ENCODE measurements at regions not wholly inside any gene's neighbourhood (a gene's known extent, or its start where the extent isn't known, plus 50 kb on each side); places are given as distances from the start of the nearest gene placed in this dataset.

DNA sequence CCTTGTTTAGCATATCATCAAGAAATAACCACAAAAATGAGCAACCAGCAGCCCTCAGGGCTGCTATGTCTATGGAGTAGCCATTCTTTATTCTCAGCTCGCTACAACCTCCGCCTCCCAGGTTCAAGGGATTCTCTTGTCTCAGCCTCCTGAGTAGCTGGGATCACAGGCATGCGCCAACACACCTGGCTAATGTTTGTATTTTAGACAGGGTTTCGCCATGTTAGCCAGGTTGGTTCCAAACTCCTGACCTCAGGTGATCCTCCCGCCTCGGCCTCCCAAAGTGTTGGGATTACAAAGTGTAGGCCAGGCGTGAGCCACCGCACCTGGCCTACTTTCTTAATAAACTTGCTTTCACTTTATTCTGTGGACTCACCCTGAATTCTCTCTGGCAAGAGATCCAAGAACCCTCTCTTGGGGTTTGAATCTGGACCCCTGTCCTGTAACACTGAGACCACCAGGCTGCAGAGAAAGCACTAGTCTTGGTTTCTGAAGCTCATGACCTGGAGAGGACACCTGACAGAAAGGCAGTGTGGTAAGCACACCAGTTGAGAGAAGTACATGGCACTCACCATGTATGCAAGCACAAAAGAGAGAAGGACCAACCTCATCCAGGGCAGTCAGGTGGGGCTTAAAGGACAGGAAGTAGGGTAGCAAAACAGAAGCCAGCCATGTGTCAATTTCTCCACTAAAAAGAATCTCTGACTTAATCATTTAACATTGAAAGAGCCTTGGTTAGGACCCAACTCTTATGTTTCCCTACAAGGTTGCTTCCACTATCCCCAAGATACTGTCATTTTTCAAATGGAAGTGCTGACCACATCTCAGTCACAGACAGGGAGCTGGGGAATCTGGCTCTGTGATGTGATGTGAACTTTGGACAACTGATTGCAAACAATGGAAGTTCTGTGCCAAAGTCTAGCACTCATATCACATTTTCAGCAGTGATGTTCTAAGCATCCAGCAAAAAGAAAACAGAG, 97.4 kb upstream of the DST start:
- TF ChIP-seq, protein P1, sequence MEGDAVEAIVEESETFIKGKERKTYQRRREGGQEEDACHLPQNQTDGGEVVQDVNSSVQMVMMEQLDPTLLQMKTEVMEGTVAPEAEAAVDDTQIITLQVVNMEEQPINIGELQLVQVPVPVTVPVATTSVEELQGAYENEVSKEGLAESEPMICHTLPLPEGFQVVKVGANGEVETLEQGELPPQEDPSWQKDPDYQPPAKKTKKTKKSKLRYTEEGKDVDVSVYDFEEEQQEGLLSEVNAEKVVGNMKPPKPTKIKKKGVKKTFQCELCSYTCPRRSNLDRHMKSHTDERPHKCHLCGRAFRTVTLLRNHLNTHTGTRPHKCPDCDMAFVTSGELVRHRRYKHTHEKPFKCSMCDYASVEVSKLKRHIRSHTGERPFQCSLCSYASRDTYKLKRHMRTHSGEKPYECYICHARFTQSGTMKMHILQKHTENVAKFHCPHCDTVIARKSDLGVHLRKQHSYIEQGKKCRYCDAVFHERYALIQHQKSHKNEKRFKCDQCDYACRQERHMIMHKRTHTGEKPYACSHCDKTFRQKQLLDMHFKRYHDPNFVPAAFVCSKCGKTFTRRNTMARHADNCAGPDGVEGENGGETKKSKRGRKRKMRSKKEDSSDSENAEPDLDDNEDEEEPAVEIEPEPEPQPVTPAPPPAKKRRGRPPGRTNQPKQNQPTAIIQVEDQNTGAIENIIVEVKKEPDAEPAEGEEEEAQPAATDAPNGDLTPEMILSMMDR (conservative IDR thresholded peaks at IDR 0.05; ENCODE audit: low read depth in 2 of 2), result no peak
- TF ChIP-seq CREB1 (CRISPR knock-in tag; IDR thresholded peaks at IDR 0.05; ENCODE audit: low read depth) (no peak), POLR2AphosphoS5 (IDR thresholded peaks at IDR 0.05; ENCODE audit: low read depth) (no peak), JUNB (IDR thresholded peaks at IDR 0.05; ENCODE audit: unreplicated experiment) (no peak), EZH2phosphoT487 (IDR thresholded peaks at IDR 0.05; ENCODE audit: unreplicated experiment) (no peak), EZH2 (IDR thresholded peaks at IDR 0.05; ENCODE audit: low read depth, unreplicated experiment) (no peak), NANOG (IDR thresholded peaks at IDR 0.05; ENCODE audit: borderline replicate concordance) (no peak), STAT1 (IDR thresholded peaks at IDR 0.05; ENCODE audit: unreplicated experiment) (no peak), ZNF114 (CRISPR knock-in tag; IDR thresholded peaks at IDR 0.05) (no peak)
- TF ChIP-seq, protein P2, sequence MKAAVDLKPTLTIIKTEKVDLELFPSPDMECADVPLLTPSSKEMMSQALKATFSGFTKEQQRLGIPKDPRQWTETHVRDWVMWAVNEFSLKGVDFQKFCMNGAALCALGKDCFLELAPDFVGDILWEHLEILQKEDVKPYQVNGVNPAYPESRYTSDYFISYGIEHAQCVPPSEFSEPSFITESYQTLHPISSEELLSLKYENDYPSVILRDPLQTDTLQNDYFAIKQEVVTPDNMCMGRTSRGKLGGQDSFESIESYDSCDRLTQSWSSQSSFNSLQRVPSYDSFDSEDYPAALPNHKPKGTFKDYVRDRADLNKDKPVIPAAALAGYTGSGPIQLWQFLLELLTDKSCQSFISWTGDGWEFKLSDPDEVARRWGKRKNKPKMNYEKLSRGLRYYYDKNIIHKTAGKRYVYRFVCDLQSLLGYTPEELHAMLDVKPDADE (IDR thresholded peaks at IDR 0.05), result no peak
- TF ChIP-seq, protein P3, sequence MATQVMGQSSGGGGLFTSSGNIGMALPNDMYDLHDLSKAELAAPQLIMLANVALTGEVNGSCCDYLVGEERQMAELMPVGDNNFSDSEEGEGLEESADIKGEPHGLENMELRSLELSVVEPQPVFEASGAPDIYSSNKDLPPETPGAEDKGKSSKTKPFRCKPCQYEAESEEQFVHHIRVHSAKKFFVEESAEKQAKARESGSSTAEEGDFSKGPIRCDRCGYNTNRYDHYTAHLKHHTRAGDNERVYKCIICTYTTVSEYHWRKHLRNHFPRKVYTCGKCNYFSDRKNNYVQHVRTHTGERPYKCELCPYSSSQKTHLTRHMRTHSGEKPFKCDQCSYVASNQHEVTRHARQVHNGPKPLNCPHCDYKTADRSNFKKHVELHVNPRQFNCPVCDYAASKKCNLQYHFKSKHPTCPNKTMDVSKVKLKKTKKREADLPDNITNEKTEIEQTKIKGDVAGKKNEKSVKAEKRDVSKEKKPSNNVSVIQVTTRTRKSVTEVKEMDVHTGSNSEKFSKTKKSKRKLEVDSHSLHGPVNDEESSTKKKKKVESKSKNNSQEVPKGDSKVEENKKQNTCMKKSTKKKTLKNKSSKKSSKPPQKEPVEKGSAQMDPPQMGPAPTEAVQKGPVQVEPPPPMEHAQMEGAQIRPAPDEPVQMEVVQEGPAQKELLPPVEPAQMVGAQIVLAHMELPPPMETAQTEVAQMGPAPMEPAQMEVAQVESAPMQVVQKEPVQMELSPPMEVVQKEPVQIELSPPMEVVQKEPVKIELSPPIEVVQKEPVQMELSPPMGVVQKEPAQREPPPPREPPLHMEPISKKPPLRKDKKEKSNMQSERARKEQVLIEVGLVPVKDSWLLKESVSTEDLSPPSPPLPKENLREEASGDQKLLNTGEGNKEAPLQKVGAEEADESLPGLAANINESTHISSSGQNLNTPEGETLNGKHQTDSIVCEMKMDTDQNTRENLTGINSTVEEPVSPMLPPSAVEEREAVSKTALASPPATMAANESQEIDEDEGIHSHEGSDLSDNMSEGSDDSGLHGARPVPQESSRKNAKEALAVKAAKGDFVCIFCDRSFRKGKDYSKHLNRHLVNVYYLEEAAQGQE (IDR thresholded peaks at IDR 0.05; ENCODE audit: unreplicated experiment), result no peak

Data from GM23338 (cell line).